ENCODE measurements at regions not wholly inside any gene's neighbourhood (a gene's known extent, or its start where the extent isn't known, plus 50 kb on each side); places are given as distances from the start of the nearest gene placed in this dataset.

DNA sequence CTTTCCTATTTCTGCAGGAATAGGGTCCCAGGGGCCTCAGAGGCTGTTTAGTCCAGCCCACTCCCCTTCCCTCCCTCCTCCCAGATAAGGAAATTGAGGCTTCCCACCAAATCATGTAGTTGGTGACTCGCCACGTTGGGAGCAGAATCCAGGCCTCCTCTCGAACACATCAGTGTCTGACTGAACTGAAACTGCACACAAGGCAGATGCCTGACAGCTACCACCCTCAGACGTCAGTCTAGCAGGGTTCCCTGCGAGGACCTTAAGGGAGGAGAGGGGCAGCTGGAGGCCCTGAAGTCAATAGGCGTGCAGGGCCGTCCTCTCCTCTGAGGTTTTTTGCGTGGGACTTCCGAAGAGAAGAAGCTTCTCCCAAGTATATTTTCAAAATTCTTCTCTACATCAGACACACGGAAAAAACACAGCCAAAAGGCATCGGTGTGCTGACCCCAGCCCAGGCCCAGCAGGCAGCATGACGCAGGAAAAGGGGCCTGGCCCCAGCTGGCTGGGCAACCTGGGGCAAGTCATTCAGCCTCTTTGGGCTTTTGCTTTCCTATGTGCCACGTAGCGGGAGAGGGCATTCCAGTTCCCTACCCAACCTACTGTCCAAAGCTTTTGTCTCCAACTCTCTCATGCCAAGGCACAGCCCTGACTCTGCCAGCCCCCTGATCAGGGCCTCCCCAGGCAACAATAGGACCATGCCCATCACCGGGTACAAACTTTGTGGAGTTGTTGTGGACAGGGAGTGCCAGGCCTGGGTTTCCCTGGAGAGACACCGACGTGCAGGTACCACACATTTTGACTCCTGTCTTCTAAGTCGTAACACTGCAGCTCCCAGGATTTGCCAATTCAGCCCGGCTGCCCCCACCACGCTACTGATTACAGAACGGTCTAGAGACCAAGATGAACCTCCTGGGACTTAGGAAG is 283.1 kb downstream of the XXYLT1 start:
- no peak for TF ChIP-seq CTCF (IDR thresholded peaks at IDR 0.05; ENCODE audit: unreplicated experiment)
- no peak for DNase-seq (ENCODE audit: unreplicated experiment)
- no peaks in the 10 kb centered on the region for H3K9me3 Mint-ChIP-seq (ENCODE audit: unreplicated experiment)
- H3K4me3 Mint-ChIP-seq (ENCODE audit: unreplicated experiment): no peak overlapping the region
- ChIA-PET POLR2A (no interaction called here), CTCF (interaction anchor here (0.6 to 1.3 kb wide), 2 partner anchors 13 to 271 kb away, joined by 3 read pairs; no protein-coding TSS in a partner anchor)
- no peaks in the 10 kb centered on the region for H3K36me3 Mint-ChIP-seq (ENCODE audit: insufficient read depth, unreplicated experiment)
- no peaks in the 10 kb centered on the region for H3K27me3 Mint-ChIP-seq (ENCODE audit: insufficient read depth, unreplicated experiment)
- H3K27ac Mint-ChIP-seq (ENCODE audit: low read depth, unreplicated experiment): no peak overlapping the region
- no peaks in the 10 kb centered on the region for H3K4me1 Mint-ChIP-seq (ENCODE audit: insufficient read depth, unreplicated experiment)
- intact Hi-C loops (cut with micrococcal nuclease): no loop called here
- no TSS peak for BruUV-seq (replicated peaks)

DNA sequence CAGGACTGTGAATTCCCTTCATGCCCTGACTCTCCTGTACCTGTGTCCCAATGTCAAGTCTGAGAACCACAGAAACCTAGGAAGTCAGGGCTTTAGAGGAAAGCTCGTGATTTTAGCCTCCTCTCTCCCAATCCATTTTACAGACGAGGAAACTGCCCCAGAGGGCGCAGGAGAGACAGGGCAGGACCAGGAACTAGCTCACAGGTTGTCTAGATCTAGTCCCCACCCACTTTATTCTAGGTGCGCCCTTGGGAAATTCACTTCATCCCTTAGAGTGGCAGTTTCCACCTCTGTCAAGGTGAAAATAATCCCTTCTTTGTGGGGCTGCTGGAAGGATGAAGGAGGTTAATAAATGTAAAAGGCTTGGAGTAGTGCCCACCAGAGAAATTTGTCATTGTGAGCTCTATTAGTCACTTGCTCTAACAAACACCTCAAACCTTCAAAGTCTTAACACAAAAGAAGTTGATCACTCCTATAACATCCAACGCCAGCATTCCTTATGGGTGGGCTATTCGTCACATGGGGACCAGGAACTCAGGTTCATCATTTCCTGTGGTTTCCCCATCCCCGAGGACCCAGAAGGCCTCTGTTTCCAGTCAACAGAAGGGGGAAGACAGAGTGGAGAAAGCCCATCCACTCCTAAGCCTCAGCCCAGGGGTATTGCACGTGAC is 282.3 kb downstream of the XXYLT1 start:
- Mint-ChIP-seq H3K27ac (ENCODE audit: low read depth, unreplicated experiment) (no peak overlapping the region), H3K4me3 (ENCODE audit: unreplicated experiment) (no peak overlapping the region), H3K27me3 (ENCODE audit: insufficient read depth, unreplicated experiment) (no peaks in the 10 kb centered on the region), H3K4me1 (ENCODE audit: insufficient read depth, unreplicated experiment) (no peaks in the 10 kb centered on the region), H3K36me3 (ENCODE audit: insufficient read depth, unreplicated experiment) (no peaks in the 10 kb centered on the region), H3K9me3 (ENCODE audit: unreplicated experiment) (no peaks in the 10 kb centered on the region)
- ChIA-PET POLR2A (no interaction called here), CTCF (no interaction called here)
- BruUV-seq (replicated peaks): no TSS peak
- TF ChIP-seq CTCF (IDR thresholded peaks at IDR 0.05; ENCODE audit: unreplicated experiment): no peak
- no peak for DNase-seq (ENCODE audit: unreplicated experiment)
- intact Hi-C loops (cut with micrococcal nuclease): no loop called here

GRCh38 chr3:194989241-194989640 is 281.7 kb downstream of the XXYLT1 start:
- Mint-ChIP-seq H3K36me3 (ENCODE audit: insufficient read depth, unreplicated experiment) (no peaks in the 10 kb centered on the region), H3K9me3 (ENCODE audit: unreplicated experiment) (no peaks in the 10 kb centered on the region), H3K4me1 (ENCODE audit: insufficient read depth, unreplicated experiment) (no peaks in the 10 kb centered on the region), H3K27me3 (ENCODE audit: insufficient read depth, unreplicated experiment) (no peaks in the 10 kb centered on the region), H3K27ac (ENCODE audit: low read depth, unreplicated experiment) (no peak overlapping the region), H3K4me3 (ENCODE audit: unreplicated experiment) (no peak overlapping the region)
- BruUV-seq (replicated peaks): no TSS peak
- intact Hi-C loops (cut with micrococcal nuclease): no loop called here
- ChIA-PET POLR2A (no interaction called here), CTCF (no interaction called here)
- DNase-seq (ENCODE audit: unreplicated experiment): no peak
- TF ChIP-seq CTCF (IDR thresholded peaks at IDR 0.05; ENCODE audit: unreplicated experiment): no peak

DNA sequence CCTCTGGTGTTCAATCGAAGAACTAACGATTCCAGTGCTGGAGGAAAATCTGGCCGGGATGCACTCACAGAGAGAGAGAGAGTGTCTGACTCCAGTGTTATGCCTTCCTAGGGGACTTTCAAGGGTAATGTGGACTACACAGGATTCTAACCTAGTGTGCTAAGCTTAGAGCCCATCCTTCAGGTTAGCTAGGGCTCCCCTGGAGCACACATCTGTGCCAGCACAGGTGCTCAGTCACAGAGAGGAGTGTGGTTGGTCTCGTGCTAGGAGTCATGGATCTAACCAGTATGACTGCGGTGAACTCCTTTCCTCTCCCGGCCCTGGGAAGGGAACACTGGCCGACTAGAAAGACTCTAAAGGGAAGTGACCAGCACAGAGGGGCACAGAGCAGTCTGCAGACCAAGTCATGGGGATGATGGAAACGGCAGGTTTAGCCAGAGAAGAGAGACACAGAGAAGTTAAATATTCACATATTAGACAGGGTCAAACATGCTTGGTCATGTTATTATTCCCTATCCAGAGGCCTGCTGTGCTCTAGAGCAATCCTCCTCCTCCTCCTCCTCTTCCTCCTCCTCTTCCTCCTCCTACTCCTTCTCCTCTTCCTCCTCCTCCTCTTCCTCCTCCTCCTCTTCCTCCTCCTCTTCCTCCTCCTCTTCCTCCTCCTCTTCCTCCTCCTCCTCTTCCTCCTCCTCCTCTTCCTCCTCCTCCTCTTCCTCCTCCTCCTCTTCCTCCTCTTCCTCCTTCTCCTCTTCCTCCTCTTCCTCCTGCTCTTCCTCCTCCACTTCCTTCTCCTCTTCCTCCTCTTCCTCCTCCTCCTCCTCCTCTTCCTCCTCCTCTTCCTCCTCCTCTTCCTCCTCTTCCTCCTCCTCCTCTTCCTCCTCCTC is 280.3 kb downstream of the XXYLT1 start:
- Mint-ChIP-seq H3K4me3 (ENCODE audit: unreplicated experiment) (no peak overlapping the region), H3K27ac (ENCODE audit: low read depth, unreplicated experiment) (no peak overlapping the region), H3K4me1 (ENCODE audit: insufficient read depth, unreplicated experiment) (no peaks in the 10 kb centered on the region), H3K27me3 (ENCODE audit: insufficient read depth, unreplicated experiment) (no peaks in the 10 kb centered on the region), H3K9me3 (ENCODE audit: unreplicated experiment) (no peaks in the 10 kb centered on the region), H3K36me3 (ENCODE audit: insufficient read depth, unreplicated experiment) (no peaks in the 10 kb centered on the region)
- no peak for TF ChIP-seq CTCF (IDR thresholded peaks at IDR 0.05; ENCODE audit: unreplicated experiment)
- BruUV-seq (replicated peaks): no TSS peak
- intact Hi-C loops (cut with micrococcal nuclease): no loop called here
- DNase-seq (ENCODE audit: unreplicated experiment): no peak
- ChIA-PET POLR2A (interaction anchor here (0.7 kb wide), 1 partner anchor 61 kb away, joined by 3 read pairs; no protein-coding TSS in a partner anchor), CTCF (no interaction called here)

Data from MCF 10A (cell line).